Mesenchymal stem cell (in vitro differentiated cells and primary cell): ENCODE measurements at regions not wholly inside any gene's neighbourhood (a gene's known extent, or its start where the extent isn't known, plus 50 kb on each side); places are given as distances from the start of the nearest gene placed in this dataset.

ENCODE experiments used
- DNase-seq: peaks from one replicate; pipeline ENCODE4 v3.0.0-alpha.2; 2013
- H2AFZ ChIP-seq: one replicate; pipeline ENCODE4 v1.6.1; 2013; ENCODE audit warnings: low read depth, mild to moderate bottlenecking, control low read depth, inconsistent platforms, low read length, moderate library complexity
- H2AK5ac ChIP-seq: 2 replicates; pipeline ENCODE4 v1.6.1; 2013; ENCODE audit warnings: low read length, moderate library complexity, mild to moderate bottlenecking, inconsistent platforms; ENCODE audit not compliant: severe bottlenecking
- H2BK120ac ChIP-seq: one replicate; pipeline ENCODE4 v1.6.1; 2013; ENCODE audit warnings: low read depth, mild to moderate bottlenecking, inconsistent platforms, low read length, moderate library complexity
- H2BK12ac ChIP-seq, 2 experiments: one replicate each; pipeline ENCODE4 v1.6.1; 2013; ENCODE audit warnings: inconsistent platforms in 2 of 2, low read length in 2 of 2, mild to moderate bottlenecking in 2 of 2, moderate library complexity in 2 of 2, control low read depth in 1 of 2
- H2BK15ac ChIP-seq: one replicate; pipeline ENCODE4 v1.6.1; 2013; ENCODE audit warnings: mild to moderate bottlenecking, low read depth, inconsistent platforms; ENCODE audit not compliant: poor library complexity, severe bottlenecking
- H2BK5ac ChIP-seq: 2 replicates; pipeline ENCODE4 v1.6.1; 2013; ENCODE audit warnings: low read depth, mild to moderate bottlenecking, low read length, control low read depth, inconsistent platforms; ENCODE audit not compliant: poor library complexity, severe bottlenecking
- H3K14ac ChIP-seq, 2 experiments: one replicate each; pipeline ENCODE4 v1.6.1; 2013; ENCODE audit warnings: inconsistent platforms in 2 of 2, low read length in 2 of 2, control low read depth in 1 of 2, mild to moderate bottlenecking in 1 of 2, moderate library complexity in 1 of 2
- H3K18ac ChIP-seq, 2 experiments: one replicate each; pipeline ENCODE4 v1.6.1; 2013; ENCODE audit warnings: inconsistent platforms in 2 of 2, low read length in 2 of 2, control low read depth in 1 of 2, low read depth in 1 of 2, mild to moderate bottlenecking in 1 of 2
- H3K23ac ChIP-seq, 2 experiments: one replicate each; pipeline ENCODE4 v1.6.1; 2013; ENCODE audit warnings: inconsistent platforms in 2 of 2, low read length in 2 of 2, mild to moderate bottlenecking in 2 of 2, moderate library complexity in 2 of 2, control low read depth in 1 of 2
- H3K27ac ChIP-seq: 2 replicates; pipeline ENCODE4 v1.5.1; 2013; ENCODE audit warnings: mild to moderate bottlenecking, moderate library complexity, low read length, control low read depth, inconsistent platforms; ENCODE audit not compliant: poor library complexity, severe bottlenecking
- H3K27me3 ChIP-seq, 2 experiments: 2 replicates each; pipeline versions ENCODE4 v1.6.1 to v1.7.0; 2013; ENCODE audit warnings: low read length in 2 of 2, mild to moderate bottlenecking in 2 of 2, moderate library complexity in 2 of 2, control low read depth in 1 of 2, inconsistent platforms in 1 of 2; ENCODE audit not compliant: control insufficient read depth in 1 of 2, insufficient read depth in 1 of 2
- H3K36me3 ChIP-seq, 2 experiments: 2 replicates each; pipeline versions ENCODE4 v1.6.1 to v1.7.0; 2013; ENCODE audit warnings: low read length in 2 of 2, control low read depth in 1 of 2, inconsistent platforms in 1 of 2, low read depth in 1 of 2, mild to moderate bottlenecking in 1 of 2; ENCODE audit not compliant: insufficient read depth in 2 of 2, control insufficient read depth in 1 of 2
- H3K4ac ChIP-seq, 2 experiments: one replicate each; pipeline ENCODE4 v1.6.1; 2013; ENCODE audit warnings: inconsistent platforms in 2 of 2, low read length in 2 of 2, mild to moderate bottlenecking in 2 of 2, moderate library complexity in 2 of 2, control low read depth in 1 of 2, low read depth in 1 of 2
- H3K4me1 ChIP-seq: 2 replicates; pipeline ENCODE4 v1.6.1; 2013; ENCODE audit warnings: low read depth, low read length, control low read depth; ENCODE audit not compliant: control insufficient read depth, insufficient read depth
- H3K4me2 ChIP-seq: 2 replicates; pipeline ENCODE4 v1.6.1; 2013; ENCODE audit warnings: low read length, mild to moderate bottlenecking, inconsistent platforms; ENCODE audit not compliant: poor library complexity, severe bottlenecking
- H3K4me3 ChIP-seq, 2 experiments: 2 replicates each; pipeline versions ENCODE4 v1.5.1 to v1.7.0; 2013; ENCODE audit warnings: low read length in 2 of 2, mild to moderate bottlenecking in 2 of 2, control low read depth in 1 of 2, low read depth in 1 of 2; ENCODE audit not compliant: insufficient read depth in 1 of 2
- H3K79me1 ChIP-seq: replicated peaks from 2 replicates; pipeline ENCODE4 v1.6.1; 2013; ENCODE audit warnings: mild to moderate bottlenecking, control low read depth, low read length, inconsistent platforms; ENCODE audit not compliant: poor library complexity, severe bottlenecking
- H3K9ac ChIP-seq: 2 replicates; pipeline ENCODE4 v1.7.0; 2013; ENCODE audit warnings: mild to moderate bottlenecking, low read length, moderate library complexity
- H3K9me3 ChIP-seq: 2 replicates; pipeline ENCODE4 v1.7.0; 2013; ENCODE audit warnings: mild to moderate bottlenecking, low read length; ENCODE audit not compliant: control insufficient read depth
- H4K8ac ChIP-seq: one replicate; pipeline ENCODE4 v1.6.1; 2013; ENCODE audit warnings: inconsistent platforms, mild to moderate bottlenecking, low read length, moderate library complexity
- H4K91ac ChIP-seq: one replicate; pipeline ENCODE4 v1.6.1; 2013; ENCODE audit warnings: mild to moderate bottlenecking, low read length, inconsistent platforms
- WGBS: methylation state at CpG from one replicate; pipeline ENCODE4 v1.1.7; 2013; ENCODE audit warnings: mixed read lengths; 5-methylcytosine and 5-hydroxymethylcytosine counted together

GRCh38 chr15:38877471-38877870, 312.9 kb upstream of the RASGRP1 start:
- H3K23ac ChIP-seq = no peak overlapping the region
- H3K4me3 ChIP-seq = no peak overlapping the region
- no peak overlapping the region for H3K4ac ChIP-seq
- H3K18ac ChIP-seq = no peak overlapping the region
- H2BK120ac ChIP-seq = no peak overlapping the region
- no peak overlapping the region for H3K4me2 ChIP-seq
- peaks cover 5% of the 10 kb centered on the region for H3K4me1 ChIP-seq
- no peaks in the 10 kb centered on the region for H3K27me3 ChIP-seq
- no peak overlapping the region for H2BK5ac ChIP-seq
- H4K8ac ChIP-seq = no peak overlapping the region
- H4K91ac ChIP-seq = no peak overlapping the region
- no peak overlapping the region for H2AFZ ChIP-seq
- H3K27ac ChIP-seq = no peak overlapping the region
- 62% methylated on average over 4 of the region's 4 CpGs for WGBS
- H2AK5ac ChIP-seq = no peak overlapping the region
- H2BK12ac ChIP-seq = peak overlapping the region in 1 of 2 experiments; percentile 12
- no peak for DNase-seq
- no peaks in the 10 kb centered on the region for H3K9me3 ChIP-seq
- H3K14ac ChIP-seq = no peak overlapping the region
- no peak overlapping the region for H3K9ac ChIP-seq
- no peaks in the 10 kb centered on the region for H3K79me1 ChIP-seq
- no peaks in the 10 kb centered on the region for H3K36me3 ChIP-seq
- H2BK15ac ChIP-seq = no peak overlapping the region

- Histone ChIP-seq H3K14ac (peak overlapping the region in 1 of 2 experiments; percentile 89), H3K4me1 (peaks cover 5% of the 10 kb centered on the region), H3K9me3 (no peaks in the 10 kb centered on the region), H3K27me3 (no peaks in the 10 kb centered on the region), H3K18ac (peak overlapping the region in 1 of 2 experiments; percentile 92), H2BK15ac (no peak overlapping the region), H2AK5ac (no peak overlapping the region), H2BK120ac (no peak overlapping the region), H2BK5ac (no peak overlapping the region), H3K36me3 (no peaks in the 10 kb centered on the region), H4K91ac (no peak overlapping the region), H3K4me2 (no peak overlapping the region), H3K4me3 (no peak overlapping the region), H3K4ac (peak overlapping the region in 1 of 2 experiments; percentile 32), H3K27ac (no peak overlapping the region), H3K79me1 (no peaks in the 10 kb centered on the region), H2AFZ (no peak overlapping the region), H3K23ac (no peak overlapping the region), H4K8ac (no peak overlapping the region), H3K9ac (no peak overlapping the region), H2BK12ac (peak overlapping the region; percentile 62 to 93)
- no peak for DNase-seq
These were observed 313.4 kb upstream of the RASGRP1 start for GRCh38 chr15:38878026-38878425.

- WGBS = 86% methylated on average over 1 of the region's 2 CpGs
- Histone ChIP-seq H3K9me3 (no peaks in the 10 kb centered on the region), H2AK5ac (no peak overlapping the region), H3K14ac (peak overlapping the region in 1 of 2 experiments; percentile 1), H2BK12ac (peak overlapping the region; percentile 29 to 75), H3K4ac (peak overlapping the region; percentile 46 to 54), H3K4me1 (peaks cover 5% of the 10 kb centered on the region), H2BK5ac (no peak overlapping the region), H3K27ac (no peak overlapping the region), H2AFZ (no peak overlapping the region), H3K27me3 (no peaks in the 10 kb centered on the region), H3K4me2 (no peak overlapping the region), H3K23ac (no peak overlapping the region), H3K18ac (peak overlapping the region; percentile 16 to 87), H4K8ac (peak overlapping the region; percentile 82), H3K9ac (no peak overlapping the region), H2BK15ac (no peak overlapping the region), H3K36me3 (no peaks in the 10 kb centered on the region), H3K4me3 (no peak overlapping the region), H3K79me1 (no peaks in the 10 kb centered on the region), H2BK120ac (no peak overlapping the region), H4K91ac (no peak overlapping the region)
- no peak for DNase-seq
These were observed 314.3 kb upstream of the RASGRP1 start for GRCh38 chr15:38878926-38879325.

- H4K8ac ChIP-seq = peak overlapping the region; percentile 8
- H3K23ac ChIP-seq = no peak overlapping the region
- 66% methylated on average over 4 of the region's 4 CpGs for WGBS
These were observed 315.4 kb upstream of the RASGRP1 start for GRCh38 chr15:38879909-38880471.

More at GRCh38 chr15:38879909-38880471, 315.4 kb upstream of the RASGRP1 start:
- no peak overlapping the region for H2BK15ac ChIP-seq
- no peaks in the 10 kb centered on the region for H3K36me3 ChIP-seq
- H3K4me3 ChIP-seq = no peak overlapping the region
- no peak overlapping the region for H3K9ac ChIP-seq
- H2BK5ac ChIP-seq = no peak overlapping the region
- no peak overlapping the region for H2AFZ ChIP-seq
- H2BK12ac ChIP-seq = peak overlapping the region; percentile 1 to 98
- no peaks in the 10 kb centered on the region for H3K79me1 ChIP-seq
- no peak overlapping the region for H2AK5ac ChIP-seq
- H3K18ac ChIP-seq = peak overlapping the region in 1 of 2 experiments; percentile 70
- H3K14ac ChIP-seq = no peak overlapping the region
- H3K4ac ChIP-seq = no peak overlapping the region
- no peak for DNase-seq
- H3K27me3 ChIP-seq = no peaks in the 10 kb centered on the region
- H3K27ac ChIP-seq = no peak overlapping the region
- H3K9me3 ChIP-seq = no peaks in the 10 kb centered on the region
- H2BK120ac ChIP-seq = no peak overlapping the region
- H3K4me2 ChIP-seq = no peak overlapping the region
- H3K4me1 ChIP-seq = peaks cover 5% of the 10 kb centered on the region
- H4K91ac ChIP-seq = peak overlapping the region; percentile 35
